CMK (cell line): ENCODE measurements at regions not wholly inside any gene's neighbourhood (a gene's known extent, or its start where the extent isn't known, plus 50 kb on each side); places are given as distances from the start of the nearest gene placed in this dataset.
"Not testable (repeated sequence)": the region's sequence is repeated elsewhere in the genome, so short reads cannot be mapped to it uniquely, and the experiment has no call there.

Experiments used
- DNase-seq: peaks from one replicate; pipeline ENCODE4 v3.0.0-alpha.2; 2010; ENCODE audit warnings: low read depth

GRCh38 chr2:185265747-185266146, 472.9 kb upstream of the FSIP2 start:
- DNase-seq, result no peak

- no peak for DNase-seq
Observed at GRCh38 chr2:185268651-185269050, 470.0 kb upstream of the FSIP2 start.

- DNase-seq, result no peak
Observed at GRCh38 chr2:185274718-185275484, 463.7 kb upstream of the FSIP2 start.

- DNase-seq, result not testable (repeated sequence)
Observed at GRCh38 chr2:185275979-185276378, 462.6 kb upstream of the FSIP2 start.

GRCh38 chr2:185278761-185279160, 459.8 kb upstream of the FSIP2 start:
- DNase-seq, result no peak

GRCh38 chr2:185279999-185280398, 458.6 kb upstream of the FSIP2 start:
- no peak for DNase-seq

- no peak for DNase-seq
Observed at GRCh38 chr2:185284696-185285095, 453.9 kb upstream of the FSIP2 start.

GRCh38 chr2:185290012-185290411, 448.6 kb upstream of the FSIP2 start:
- DNase-seq, result not testable (repeated sequence)

- peak; percentile 12 for DNase-seq
Observed at GRCh38 chr2:185291035-185291647, 447.5 kb upstream of the FSIP2 start.

GRCh38 chr2:185299867-185300266, 438.7 kb upstream of the FSIP2 start:
- no peak for DNase-seq

GRCh38 chr2:185306119-185306518, 432.5 kb upstream of the FSIP2 start:
- DNase-seq, result no peak

GRCh38 chr2:185316383-185316782, 422.2 kb upstream of the FSIP2 start:
- DNase-seq, result no peak

GRCh38 chr2:185318271-185318724, 420.3 kb upstream of the FSIP2 start:
- DNase-seq, result no peak

GRCh38 chr2:185335879-185336278, 402.7 kb upstream of the FSIP2 start:
- DNase-seq, result no peak

GRCh38 chr2:185337033-185337432, 401.6 kb upstream of the FSIP2 start:
- no peak for DNase-seq

- no peak for DNase-seq
Observed at GRCh38 chr2:185338104-185338503, 400.5 kb upstream of the FSIP2 start.

- no peak for DNase-seq
Observed at GRCh38 chr2:185347445-185347844, 391.2 kb upstream of the FSIP2 start.

GRCh38 chr2:185360776-185361175, 377.8 kb upstream of the FSIP2 start:
- DNase-seq, result no peak

- no peak for DNase-seq
Observed at GRCh38 chr2:185372188-185372587, 366.4 kb upstream of the FSIP2 start.

- no peak for DNase-seq
Observed at GRCh38 chr2:185373229-185373628, 365.4 kb upstream of the FSIP2 start.

- no peak for DNase-seq
Observed at GRCh38 chr2:185374878-185375277, 363.7 kb upstream of the FSIP2 start.

- no peak for DNase-seq
Observed at GRCh38 chr2:185375731-185376130, 362.9 kb upstream of the FSIP2 start.

- no peak for DNase-seq
Observed at GRCh38 chr2:185381631-185382030, 357.0 kb upstream of the FSIP2 start.
